Activated CD8-positive, alpha-beta memory T cell treated with anti-CD3 and anti-CD28 coated beads, Interleukin-2, amount 10 ng/mL, durations not matched to agents 7 days and 5 days (primary cell): ENCODE measurements at regions not wholly inside any gene's neighbourhood (a gene's known extent, or its start where the extent isn't known, plus 50 kb on each side); places are given as distances from the start of the nearest gene placed in this dataset.
"Not testable (repeated sequence)": the region's sequence is repeated elsewhere in the genome, so short reads cannot be mapped to it uniquely, and the experiment has no call there.

Experiments used
- ATAC-seq: fragments of 150-1000 bp; cut with Tn5 transposase; one replicate; pipeline ENCODE4 v1.10.0; 2021; ENCODE audit warnings: moderate library complexity
- CTCF ChIA-PET: fragments of 350-600 bp; sonication (Branson Sonifier 250); formaldehyde crosslinking; loops from one replicate; lab custom pipeline; 2021; ENCODE audit warnings: antibody characterized with exemption; lab: Charles Lee
- DNase-seq: peaks from one replicate; pipeline ENCODE4 v3.0.0-alpha.2; 2020
- H3K27ac Mint-ChIP-seq: one replicate; pipeline ENCODE4 v1.8.0; 2021; ENCODE audit warnings: mild to moderate bottlenecking, mixed read lengths
- H3K27me3 Mint-ChIP-seq: one replicate; pipeline ENCODE4 v1.8.0; 2021; ENCODE audit warnings: mixed read lengths
- H3K36me3 Mint-ChIP-seq: one replicate; pipeline ENCODE4 v1.8.0; 2021; ENCODE audit warnings: mild to moderate bottlenecking, mixed read lengths
- H3K4me1 Mint-ChIP-seq: one replicate; pipeline ENCODE4 v1.8.0; 2021; ENCODE audit warnings: mixed read lengths
- H3K4me3 Mint-ChIP-seq: one replicate; pipeline ENCODE4 v1.8.0; 2021; ENCODE audit warnings: mild to moderate bottlenecking, moderate library complexity, mixed read lengths
- H3K9me3 Mint-ChIP-seq: one replicate; pipeline ENCODE4 v1.8.0; 2022; ENCODE audit warnings: low read depth, mixed read lengths

DNA sequence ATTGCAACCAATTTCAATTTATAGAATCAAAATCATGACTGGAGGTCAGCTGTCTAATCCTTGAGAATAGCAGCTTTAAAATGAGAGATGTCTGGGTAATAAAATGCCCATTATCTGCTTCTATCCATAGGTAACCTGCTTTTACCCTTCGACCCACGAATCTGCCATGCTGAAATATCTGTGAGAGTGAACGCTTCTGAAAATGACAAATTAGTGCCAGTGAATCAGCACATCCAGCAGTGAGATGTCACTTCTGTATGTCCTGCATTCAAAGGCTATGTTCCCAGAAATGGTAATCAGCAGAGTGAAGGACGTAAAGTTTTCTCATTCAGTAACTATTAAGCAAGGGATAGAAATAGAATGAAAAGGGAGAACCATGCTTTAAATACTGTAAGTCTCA lies 532.4 kb upstream of the ITGA1 start:
- H3K27ac Mint-ChIP-seq, result no peak overlapping the region
- H3K9me3 Mint-ChIP-seq, result no peaks in the 10 kb centered on the region
- DNase-seq, result no peak
- no peaks in the 10 kb centered on the region for H3K4me1 Mint-ChIP-seq
- H3K27me3 Mint-ChIP-seq, result no peaks in the 10 kb centered on the region
- CTCF ChIA-PET, result no interaction called here
- no peak overlapping the region for H3K4me3 Mint-ChIP-seq
- no peak for ATAC-seq
- no peaks in the 10 kb centered on the region for H3K36me3 Mint-ChIP-seq

- Mint-ChIP-seq H3K4me1 (no peaks in the 10 kb centered on the region), H3K9me3 (no peaks in the 10 kb centered on the region), H3K27me3 (no peaks in the 10 kb centered on the region), H3K4me3 (no peak overlapping the region), H3K36me3 (no peaks in the 10 kb centered on the region), H3K27ac (no peak overlapping the region)
- DNase-seq (no peak), ATAC-seq (no peak)
- CTCF ChIA-PET, result no interaction called here
Observed at GRCh38 chr5:52262844-52263243, 524.9 kb upstream of the ITGA1 start.

DNA sequence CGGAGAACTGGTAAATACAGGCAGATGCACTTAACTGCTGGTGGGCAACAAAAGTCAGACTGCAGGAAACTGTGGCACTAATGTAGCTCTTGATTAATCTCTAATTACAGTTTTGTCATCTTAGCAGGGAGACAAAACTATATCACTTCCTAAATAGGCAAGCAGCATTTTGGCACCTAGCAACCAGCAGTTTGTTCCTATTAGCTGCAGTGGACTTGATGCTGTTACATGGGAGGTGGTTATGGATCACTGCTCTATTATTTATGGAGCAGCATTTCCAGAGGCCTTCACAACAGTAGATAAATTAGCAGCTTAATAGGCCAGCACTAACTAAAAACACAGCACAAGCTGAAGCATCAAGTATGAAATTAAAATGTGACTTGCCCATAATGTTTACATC lies 518.3 kb upstream of the ITGA1 start:
- Mint-ChIP-seq H3K4me1 (no peaks in the 10 kb centered on the region), H3K27me3 (no peaks in the 10 kb centered on the region), H3K27ac (no peak overlapping the region), H3K36me3 (no peaks in the 10 kb centered on the region), H3K4me3 (no peak overlapping the region), H3K9me3 (no peaks in the 10 kb centered on the region)
- no peak for ATAC-seq
- no peak for DNase-seq
- CTCF ChIA-PET, result no interaction called here

- H3K27me3 Mint-ChIP-seq, result no peaks in the 10 kb centered on the region
- no peak for ATAC-seq
- H3K4me3 Mint-ChIP-seq, result no peak overlapping the region
- no peaks in the 10 kb centered on the region for H3K9me3 Mint-ChIP-seq
- CTCF ChIA-PET, result no interaction called here
- no peaks in the 10 kb centered on the region for H3K36me3 Mint-ChIP-seq
- no peaks in the 10 kb centered on the region for H3K4me1 Mint-ChIP-seq
- no peak overlapping the region for H3K27ac Mint-ChIP-seq
- DNase-seq, result no peak
Observed at GRCh38 chr5:52269859-52270258, 517.9 kb upstream of the ITGA1 start.

DNA sequence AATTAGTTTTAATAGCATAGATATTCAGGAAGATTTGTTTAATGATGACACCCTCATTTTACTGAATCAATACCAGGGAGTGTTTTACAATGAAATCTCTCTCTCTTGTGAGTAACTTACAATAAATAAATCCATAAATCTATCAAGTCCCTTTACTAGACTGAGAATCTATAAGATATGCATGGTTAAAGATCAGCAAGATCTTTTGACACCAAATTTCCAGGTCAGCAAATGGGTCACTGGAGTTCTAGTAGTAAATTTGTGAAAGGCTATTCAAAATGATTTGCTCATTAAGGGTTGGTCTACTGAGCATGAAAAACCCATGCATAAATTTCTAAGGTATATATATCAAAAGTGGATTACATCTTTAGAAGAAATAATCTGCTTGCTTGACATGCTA lies 512.1 kb upstream of the ITGA1 start:
- Mint-ChIP-seq H3K4me1 (no peaks in the 10 kb centered on the region), H3K27ac (no peak overlapping the region), H3K4me3 (no peak overlapping the region), H3K9me3 (no peaks in the 10 kb centered on the region), H3K36me3 (no peaks in the 10 kb centered on the region), H3K27me3 (no peaks in the 10 kb centered on the region)
- DNase-seq (no peak), ATAC-seq (no peak)
- CTCF ChIA-PET, result no interaction called here

GRCh38 chr5:52277101-52277500 lies 510.6 kb upstream of the ITGA1 start:
- Mint-ChIP-seq H3K36me3 (no peaks in the 10 kb centered on the region), H3K27ac (no peak overlapping the region), H3K4me1 (no peaks in the 10 kb centered on the region), H3K27me3 (no peaks in the 10 kb centered on the region), H3K9me3 (no peaks in the 10 kb centered on the region), H3K4me3 (no peak overlapping the region)
- ATAC-seq (no peak), DNase-seq (no peak)
- CTCF ChIA-PET, result no interaction called here

GRCh38 chr5:52282647-52283046 lies 505.1 kb upstream of the ITGA1 start:
- Mint-ChIP-seq H3K4me1 (no peaks in the 10 kb centered on the region), H3K36me3 (no peaks in the 10 kb centered on the region), H3K4me3 (no peak overlapping the region), H3K9me3 (peaks cover 2% of the 10 kb centered on the region), H3K27me3 (no peaks in the 10 kb centered on the region), H3K27ac (no peak overlapping the region)
- CTCF ChIA-PET, result no interaction called here
- ATAC-seq, result no peak
- DNase-seq, result no peak

DNA sequence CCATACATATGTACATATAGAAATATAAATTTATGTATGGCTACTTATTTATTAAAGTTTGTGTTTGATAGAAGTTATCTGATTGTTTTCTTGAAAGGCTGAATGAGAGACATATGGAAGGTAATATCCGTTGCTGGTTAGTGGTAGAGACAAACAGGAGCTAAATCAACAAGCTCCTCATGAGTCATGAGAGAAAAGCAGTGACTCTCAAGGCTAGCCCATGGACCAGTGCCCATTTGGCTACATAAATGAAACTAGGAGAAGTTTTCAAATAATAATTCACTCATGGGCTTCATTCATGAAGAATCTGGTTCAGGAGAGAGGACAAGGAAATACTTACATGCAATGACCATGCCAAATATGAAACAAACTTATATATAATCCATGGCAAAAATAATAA lies 504.5 kb upstream of the ITGA1 start:
- H3K27ac Mint-ChIP-seq, result no peak overlapping the region
- no peaks in the 10 kb centered on the region for H3K36me3 Mint-ChIP-seq
- CTCF ChIA-PET, result no interaction called here
- no peak overlapping the region for H3K4me3 Mint-ChIP-seq
- DNase-seq (no peak), ATAC-seq (no peak)
- H3K9me3 Mint-ChIP-seq, result peaks cover 2% of the 10 kb centered on the region
- no peaks in the 10 kb centered on the region for H3K4me1 Mint-ChIP-seq
- no peaks in the 10 kb centered on the region for H3K27me3 Mint-ChIP-seq

- Mint-ChIP-seq H3K9me3 (peaks cover 11% of the 10 kb centered on the region), H3K27ac (no peak overlapping the region), H3K36me3 (no peaks in the 10 kb centered on the region), H3K4me1 (no peaks in the 10 kb centered on the region), H3K27me3 (no peaks in the 10 kb centered on the region), H3K4me3 (no peak overlapping the region)
- CTCF ChIA-PET, result no interaction called here
- DNase-seq (no peak), ATAC-seq (no peak)
Observed at GRCh38 chr5:52300703-52301372, 486.9 kb upstream of the ITGA1 start.

DNA sequence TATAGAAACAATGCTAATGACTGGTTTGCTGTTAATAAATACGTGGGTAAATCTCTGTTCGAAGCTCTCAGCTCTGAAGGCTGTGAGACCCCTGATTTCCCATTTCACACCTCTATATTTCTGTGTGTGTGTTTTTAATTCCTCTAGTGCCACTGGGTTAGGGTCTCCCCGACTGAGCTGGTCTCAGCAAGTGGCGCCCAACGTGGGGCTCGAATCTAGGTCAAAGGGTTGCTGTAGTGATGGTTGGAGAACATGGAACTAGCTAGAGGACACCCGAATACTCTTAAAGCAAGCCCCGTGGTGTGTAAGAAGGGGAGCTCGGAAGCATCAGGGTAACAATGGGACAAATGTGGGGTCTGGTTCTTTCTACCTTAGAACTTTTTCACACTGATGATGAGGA lies 482.9 kb upstream of the ITGA1 start:
- peaks cover 13% of the 10 kb centered on the region for H3K9me3 Mint-ChIP-seq
- not testable (repeated sequence) for DNase-seq, H3K27ac Mint-ChIP-seq

DNA sequence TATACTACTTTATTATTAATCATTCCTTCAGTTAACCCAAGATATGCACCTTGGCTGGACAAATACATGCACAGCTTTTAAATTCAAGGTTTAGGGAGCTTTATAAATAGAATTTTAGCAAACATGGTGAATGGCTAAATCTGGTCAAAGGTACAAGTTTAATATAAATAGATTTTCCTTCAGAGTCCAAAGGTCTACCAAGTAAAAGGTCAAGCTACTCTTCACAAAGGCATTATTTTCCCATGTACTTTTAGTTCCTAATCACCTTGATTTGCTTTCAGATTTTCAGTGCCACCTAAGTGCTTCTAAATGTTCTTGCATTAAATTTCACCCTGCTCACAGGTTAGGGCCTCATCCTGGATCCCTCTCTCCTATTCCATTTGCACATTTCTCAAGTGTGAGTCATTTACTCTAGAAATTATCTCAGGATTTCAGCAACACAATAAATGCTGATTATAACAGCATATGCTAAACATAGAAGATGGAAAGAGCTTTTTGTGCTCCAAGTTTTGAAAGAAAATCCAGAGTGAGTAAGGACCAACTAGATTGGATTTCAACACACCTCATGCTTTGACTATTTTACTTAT lies 459.4 kb upstream of the ITGA1 start:
- Mint-ChIP-seq H3K4me3 (no peak overlapping the region), H3K36me3 (no peaks in the 10 kb centered on the region), H3K4me1 (no peaks in the 10 kb centered on the region), H3K9me3 (no peaks in the 10 kb centered on the region), H3K27me3 (no peaks in the 10 kb centered on the region), H3K27ac (no peak overlapping the region)
- DNase-seq, result no peak
- CTCF ChIA-PET, result no interaction called here
- no peak for ATAC-seq

More for the DNA sequence above, 482.9 kb upstream of the ITGA1 start:
- CTCF ChIA-PET, ATAC-seq, H3K27me3 Mint-ChIP-seq, H3K4me3 Mint-ChIP-seq, H3K36me3 Mint-ChIP-seq, H3K4me1 Mint-ChIP-seq: not testable (repeated sequence)

- no peaks in the 10 kb centered on the region for H3K9me3 Mint-ChIP-seq
- no peak overlapping the region for H3K27ac Mint-ChIP-seq
- H3K4me1 Mint-ChIP-seq, result no peaks in the 10 kb centered on the region
- H3K27me3 Mint-ChIP-seq, result no peaks in the 10 kb centered on the region
- ATAC-seq, result no peak
- H3K36me3 Mint-ChIP-seq, result no peaks in the 10 kb centered on the region
- CTCF ChIA-PET, result no interaction called here
- no peak overlapping the region for H3K4me3 Mint-ChIP-seq
- DNase-seq, result no peak
Observed at GRCh38 chr5:52331725-52332124, 456.0 kb upstream of the ITGA1 start.

DNA sequence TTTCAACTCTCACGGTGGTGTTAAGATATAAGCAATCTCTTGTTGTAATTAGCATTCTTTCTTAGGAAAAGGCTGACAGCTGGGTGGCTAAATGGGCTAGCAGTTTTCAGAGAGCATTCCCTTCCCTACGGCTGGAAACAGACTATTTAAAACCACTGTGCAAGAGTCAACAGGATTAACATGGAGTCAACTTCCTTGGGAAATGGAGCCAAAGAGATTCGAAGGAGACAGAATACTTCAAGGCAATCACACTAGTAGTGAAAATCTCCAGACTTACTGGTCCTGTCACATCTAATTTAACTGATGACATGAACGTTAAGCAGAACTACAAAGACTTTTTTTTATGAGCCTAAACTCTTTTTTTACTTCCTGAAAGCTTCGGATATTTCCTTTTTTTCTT lies 453.3 kb upstream of the ITGA1 start:
- Mint-ChIP-seq H3K27ac (no peak overlapping the region), H3K36me3 (no peaks in the 10 kb centered on the region), H3K27me3 (no peaks in the 10 kb centered on the region), H3K4me1 (no peaks in the 10 kb centered on the region), H3K4me3 (no peak overlapping the region), H3K9me3 (no peaks in the 10 kb centered on the region)
- no peak for DNase-seq
- ATAC-seq, result no peak
- CTCF ChIA-PET, result no interaction called here

DNA sequence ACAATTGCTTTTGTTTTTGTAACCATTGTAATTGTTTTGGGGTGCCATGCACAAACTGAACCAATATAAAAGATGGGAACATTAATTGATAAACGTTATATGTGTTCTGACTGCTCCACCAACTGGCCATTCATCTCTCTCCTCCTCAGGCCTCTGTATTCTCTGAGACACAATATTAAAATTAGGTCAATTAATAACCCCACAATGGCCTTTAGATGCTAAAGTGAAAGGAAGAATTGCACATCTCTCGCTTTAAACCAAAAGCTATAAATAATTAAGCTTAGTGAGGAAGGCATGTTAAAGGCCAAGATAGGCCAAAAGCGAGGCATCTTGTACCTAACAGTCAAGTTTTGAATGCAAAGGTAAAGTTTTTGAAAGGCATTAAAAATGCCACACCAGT lies 448.4 kb upstream of the ITGA1 start:
- ATAC-seq (no peak), DNase-seq (no peak)
- Mint-ChIP-seq H3K9me3 (no peaks in the 10 kb centered on the region), H3K27ac (no peak overlapping the region), H3K4me1 (no peaks in the 10 kb centered on the region), H3K36me3 (no peaks in the 10 kb centered on the region), H3K4me3 (no peak overlapping the region), H3K27me3 (no peaks in the 10 kb centered on the region)
- CTCF ChIA-PET, result no interaction called here
